WTC11 (cell line): ENCODE measurements at regions not wholly inside any gene's neighbourhood (a gene's known extent, or its start where the extent isn't known, plus 50 kb on each side); places are given as distances from the start of the nearest gene placed in this dataset.

Experiments
- ATF1 ChIP-seq: sonication (generic); formaldehyde crosslinking; IDR thresholded peaks from 2 replicates; pipeline ENCODE4 v1.8.1; 2023; ENCODE audit warnings: mild to moderate bottlenecking, moderate library complexity, missing genetic modification reagents
- ATF3 ChIP-seq: sonication (generic); formaldehyde crosslinking; conservative IDR thresholded peaks from 2 replicates; pipeline ENCODE4 v1.8.1; 2022; ENCODE audit warnings: mild to moderate bottlenecking, missing genetic modification reagents
- CREB1 ChIP-seq: sonication (generic); formaldehyde crosslinking; IDR thresholded peaks from 2 replicates; pipeline ENCODE4 v1.8.0; 2023; ENCODE audit warnings: mild to moderate bottlenecking, missing genetic modification reagents
- ELF4 ChIP-seq: sonication (generic); formaldehyde crosslinking; IDR thresholded peaks from 2 replicates; pipeline ENCODE4 v1.8.1; 2022; ENCODE audit warnings: low read depth, mild to moderate bottlenecking, moderate library complexity, missing genetic modification reagents
- ESRRA ChIP-seq: sonication (generic); formaldehyde crosslinking; IDR thresholded peaks from 2 replicates; pipeline ENCODE4 v1.8.1; 2022; ENCODE audit warnings: mild to moderate bottlenecking, missing genetic modification reagents, borderline replicate concordance
- NFE2L1 ChIP-seq: sonication (generic); formaldehyde crosslinking; IDR thresholded peaks from 2 replicates; pipeline ENCODE4 v1.8.1; 2023; ENCODE audit warnings: missing genetic modification reagents
- RELA ChIP-seq: sonication (generic); formaldehyde crosslinking; IDR thresholded peaks from 2 replicates; pipeline ENCODE4 v1.8.1; 2022; ENCODE audit warnings: missing genetic modification reagents, mild to moderate bottlenecking, borderline replicate concordance
- ZNF121 ChIP-seq: sonication (generic); formaldehyde crosslinking; IDR thresholded peaks from 2 replicates; pipeline ENCODE4 v1.8.0; 2023; ENCODE audit warnings: missing genetic modification reagents
- TF ChIP-seq, protein P1 (sequence below): fragments of 200-600 bp; IDR thresholded peaks from 2 replicates; pipeline ENCODE4 v1.8.0; 2022; ENCODE audit warnings: antibody characterized with exemption
- TF ChIP-seq, protein P2 (sequence below): sonication (generic); formaldehyde crosslinking; IDR thresholded peaks from 2 replicates; pipeline ENCODE4 v1.8.0; 2023; ENCODE audit warnings: missing genetic modification reagents
- TF ChIP-seq, protein P3 (sequence below): sonication (generic); formaldehyde crosslinking; IDR thresholded peaks from 2 replicates; pipeline ENCODE4 v1.8.0; 2022; ENCODE audit warnings: missing genetic modification reagents

- TF ChIP-seq, protein P1, sequence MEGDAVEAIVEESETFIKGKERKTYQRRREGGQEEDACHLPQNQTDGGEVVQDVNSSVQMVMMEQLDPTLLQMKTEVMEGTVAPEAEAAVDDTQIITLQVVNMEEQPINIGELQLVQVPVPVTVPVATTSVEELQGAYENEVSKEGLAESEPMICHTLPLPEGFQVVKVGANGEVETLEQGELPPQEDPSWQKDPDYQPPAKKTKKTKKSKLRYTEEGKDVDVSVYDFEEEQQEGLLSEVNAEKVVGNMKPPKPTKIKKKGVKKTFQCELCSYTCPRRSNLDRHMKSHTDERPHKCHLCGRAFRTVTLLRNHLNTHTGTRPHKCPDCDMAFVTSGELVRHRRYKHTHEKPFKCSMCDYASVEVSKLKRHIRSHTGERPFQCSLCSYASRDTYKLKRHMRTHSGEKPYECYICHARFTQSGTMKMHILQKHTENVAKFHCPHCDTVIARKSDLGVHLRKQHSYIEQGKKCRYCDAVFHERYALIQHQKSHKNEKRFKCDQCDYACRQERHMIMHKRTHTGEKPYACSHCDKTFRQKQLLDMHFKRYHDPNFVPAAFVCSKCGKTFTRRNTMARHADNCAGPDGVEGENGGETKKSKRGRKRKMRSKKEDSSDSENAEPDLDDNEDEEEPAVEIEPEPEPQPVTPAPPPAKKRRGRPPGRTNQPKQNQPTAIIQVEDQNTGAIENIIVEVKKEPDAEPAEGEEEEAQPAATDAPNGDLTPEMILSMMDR: no peak
- no peak for TF ChIP-seq RELA (CRISPR knock-in tag)
- TF ChIP-seq, protein P2, sequence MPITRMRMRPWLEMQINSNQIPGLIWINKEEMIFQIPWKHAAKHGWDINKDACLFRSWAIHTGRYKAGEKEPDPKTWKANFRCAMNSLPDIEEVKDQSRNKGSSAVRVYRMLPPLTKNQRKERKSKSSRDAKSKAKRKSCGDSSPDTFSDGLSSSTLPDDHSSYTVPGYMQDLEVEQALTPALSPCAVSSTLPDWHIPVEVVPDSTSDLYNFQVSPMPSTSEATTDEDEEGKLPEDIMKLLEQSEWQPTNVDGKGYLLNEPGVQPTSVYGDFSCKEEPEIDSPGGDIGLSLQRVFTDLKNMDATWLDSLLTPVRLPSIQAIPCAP (CRISPR knock-in tag): no peak
- no peak for TF ChIP-seq CREB1 (CRISPR knock-in tag)
- no peak for TF ChIP-seq ELF4 (CRISPR knock-in tag)
- TF ChIP-seq, protein P3, sequence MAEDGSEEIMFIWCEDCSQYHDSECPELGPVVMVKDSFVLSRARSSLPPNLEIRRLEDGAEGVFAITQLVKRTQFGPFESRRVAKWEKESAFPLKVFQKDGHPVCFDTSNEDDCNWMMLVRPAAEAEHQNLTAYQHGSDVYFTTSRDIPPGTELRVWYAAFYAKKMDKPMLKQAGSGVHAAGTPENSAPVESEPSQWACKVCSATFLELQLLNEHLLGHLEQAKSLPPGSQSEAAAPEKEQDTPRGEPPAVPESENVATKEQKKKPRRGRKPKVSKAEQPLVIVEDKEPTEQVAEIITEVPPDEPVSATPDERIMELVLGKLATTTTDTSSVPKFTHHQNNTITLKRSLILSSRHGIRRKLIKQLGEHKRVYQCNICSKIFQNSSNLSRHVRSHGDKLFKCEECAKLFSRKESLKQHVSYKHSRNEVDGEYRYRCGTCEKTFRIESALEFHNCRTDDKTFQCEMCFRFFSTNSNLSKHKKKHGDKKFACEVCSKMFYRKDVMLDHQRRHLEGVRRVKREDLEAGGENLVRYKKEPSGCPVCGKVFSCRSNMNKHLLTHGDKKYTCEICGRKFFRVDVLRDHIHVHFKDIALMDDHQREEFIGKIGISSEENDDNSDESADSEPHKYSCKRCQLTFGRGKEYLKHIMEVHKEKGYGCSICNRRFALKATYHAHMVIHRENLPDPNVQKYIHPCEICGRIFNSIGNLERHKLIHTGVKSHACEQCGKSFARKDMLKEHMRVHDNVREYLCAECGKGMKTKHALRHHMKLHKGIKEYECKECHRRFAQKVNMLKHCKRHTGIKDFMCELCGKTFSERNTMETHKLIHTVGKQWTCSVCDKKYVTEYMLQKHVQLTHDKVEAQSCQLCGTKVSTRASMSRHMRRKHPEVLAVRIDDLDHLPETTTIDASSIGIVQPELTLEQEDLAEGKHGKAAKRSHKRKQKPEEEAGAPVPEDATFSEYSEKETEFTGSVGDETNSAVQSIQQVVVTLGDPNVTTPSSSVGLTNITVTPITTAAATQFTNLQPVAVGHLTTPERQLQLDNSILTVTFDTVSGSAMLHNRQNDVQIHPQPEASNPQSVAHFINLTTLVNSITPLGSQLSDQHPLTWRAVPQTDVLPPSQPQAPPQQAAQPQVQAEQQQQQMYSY (CRISPR knock-in tag): no peak
- no peak for TF ChIP-seq NFE2L1 (CRISPR knock-in tag)
- no peak for TF ChIP-seq ESRRA
- TF ChIP-seq ATF3 (CRISPR knock-in tag): no peak
- TF ChIP-seq ATF1 (CRISPR knock-in tag): no peak
- no peak for TF ChIP-seq ZNF121 (CRISPR knock-in tag)
These were observed 325.6 kb upstream of the MTNR1B start for GRCh38 chr11:92643827-92644226.
